GM21423 (cell line): ENCODE measurements at regions not wholly inside any gene's neighbourhood (a gene's known extent, or its start where the extent isn't known, plus 50 kb on each side); places are given as distances from the start of the nearest gene placed in this dataset.
"Not testable (repeated sequence)": the region's sequence is repeated elsewhere in the genome, so short reads cannot be mapped to it uniquely, and the experiment has no call there.

Experiments used
- ATAC-seq: cut with Tn5 transposase; IDR thresholded peaks from one replicate; pipeline ENCODE4 v1.9.1; 2021; ENCODE audit warnings: mild to moderate bottlenecking, moderate library complexity; ENCODE audit not compliant: unreplicated experiment

DNA sequence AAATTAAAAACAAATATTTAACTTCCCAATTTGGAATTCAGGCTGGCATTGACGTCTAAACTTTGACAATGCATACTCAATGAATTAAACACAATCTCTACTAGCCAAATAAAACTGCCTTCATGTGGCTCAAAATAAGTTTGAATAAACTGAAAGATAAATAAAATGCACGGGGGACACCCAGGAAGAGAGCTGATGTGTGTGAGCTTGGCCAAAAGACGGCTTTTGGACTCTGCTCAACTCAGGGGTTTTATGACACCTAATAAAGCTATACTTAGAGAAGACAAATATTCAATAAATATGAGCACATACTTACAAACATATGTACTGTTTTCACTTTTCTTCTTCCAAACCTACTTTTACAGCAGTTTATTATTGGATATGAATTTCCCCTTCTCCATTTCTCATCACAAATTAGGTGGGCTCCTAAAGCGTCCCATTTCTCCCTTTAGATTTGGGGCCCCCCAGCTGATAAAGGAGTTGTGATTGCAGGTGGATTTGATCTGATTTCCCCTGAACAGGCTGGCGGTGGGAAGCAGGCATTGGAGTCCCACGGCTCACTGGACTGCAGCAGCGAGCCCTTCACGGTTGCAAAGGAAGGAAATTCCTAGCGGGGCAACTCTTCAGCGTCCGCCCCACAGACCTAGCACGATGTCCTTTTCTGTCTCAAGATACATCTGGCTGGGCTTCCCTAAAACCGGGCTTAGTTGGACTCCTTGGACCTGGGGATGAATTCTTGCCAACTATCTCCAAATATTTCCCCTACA, 79.6 kb downstream of the INSIG1 start:
- no peak for ATAC-seq

DNA sequence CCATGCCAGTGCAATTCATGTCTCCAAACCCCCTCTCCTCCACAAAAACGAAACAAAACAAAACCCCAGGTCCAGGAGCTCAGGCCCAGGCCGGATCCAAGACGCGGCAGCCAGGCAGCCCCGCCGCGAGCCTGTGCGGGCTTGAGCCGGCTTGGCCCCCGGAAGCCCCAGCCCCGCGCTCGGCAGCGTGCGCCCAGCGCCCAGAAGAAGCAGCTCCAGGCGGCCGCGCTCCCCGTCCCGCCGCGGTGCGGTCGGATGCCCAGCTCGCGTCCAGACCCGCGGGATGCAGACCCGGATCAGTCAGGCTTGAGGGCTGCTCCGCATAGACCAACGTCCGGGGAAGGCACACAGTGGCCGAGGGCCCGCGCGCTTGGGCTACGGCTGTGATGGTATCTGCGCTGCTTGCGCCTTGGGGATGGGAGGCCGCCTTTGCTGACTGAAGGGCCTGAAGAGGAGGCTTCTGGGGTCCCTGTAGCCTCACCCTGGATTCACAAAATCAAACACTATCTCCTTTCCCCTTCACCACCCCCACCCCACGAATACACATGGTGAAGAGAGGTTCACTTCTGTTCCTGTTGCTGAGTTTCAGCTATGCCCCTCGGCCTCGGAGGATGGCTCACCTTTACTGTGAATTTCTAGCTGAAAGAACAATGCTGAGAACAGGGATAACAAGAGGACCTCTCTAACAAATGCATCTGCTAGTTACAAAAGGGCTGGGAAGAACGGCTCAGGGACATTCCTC, 79.9 kb upstream of the EN2 start:
- no peak for ATAC-seq

GRCh38 chr7:155378580-155378934, 79.4 kb upstream of the EN2 start:
- no peak for ATAC-seq

- no peak for ATAC-seq
Observed at GRCh38 chr7:155378959-155379871, 78.7 kb upstream of the EN2 start.

- ATAC-seq: peak; percentile 72
Observed at GRCh38 chr7:155380221-155380861, 77.6 kb upstream of the EN2 start.

DNA sequence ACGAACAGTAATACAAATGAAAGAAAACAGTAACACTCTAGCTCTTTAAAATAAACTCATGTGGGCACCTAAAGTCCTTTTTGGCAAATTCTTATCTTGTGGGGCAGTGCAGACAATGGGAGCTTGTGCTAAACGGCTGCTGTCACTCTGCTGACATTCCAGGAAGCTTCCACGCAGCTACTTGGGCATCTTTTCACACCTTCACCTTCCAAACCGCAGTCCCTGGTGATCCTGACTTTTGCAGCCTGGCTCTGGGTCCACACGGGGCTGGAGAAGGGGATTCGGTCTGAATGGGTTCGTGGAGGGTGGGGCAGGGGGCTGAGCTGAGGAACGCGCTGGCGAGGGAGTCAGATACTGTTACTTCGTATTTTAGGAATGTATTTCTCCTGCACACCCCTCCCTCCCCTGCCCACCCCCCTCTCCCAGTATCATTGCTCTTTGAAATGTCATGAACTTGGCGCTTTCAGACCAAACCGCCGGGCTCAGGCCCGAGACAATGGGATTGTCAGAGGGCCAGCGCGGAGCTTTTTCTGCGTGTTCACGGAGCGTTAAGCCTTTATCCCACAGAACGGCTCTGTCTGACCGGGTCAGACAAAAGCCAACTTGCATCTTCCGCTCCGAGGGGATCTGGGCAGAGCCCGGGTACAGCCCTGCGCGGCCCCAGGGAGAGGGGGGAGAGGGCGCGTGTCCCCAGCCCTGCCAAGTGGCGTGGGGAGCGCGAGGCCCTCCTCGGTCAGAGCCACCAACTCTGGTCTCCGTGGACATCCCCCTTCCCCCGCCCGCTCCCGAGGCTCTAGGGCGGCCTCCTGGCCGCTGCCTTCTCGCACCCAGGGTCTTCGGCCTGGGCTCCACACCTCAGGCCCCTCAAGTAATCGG, 76.7 kb upstream of the EN2 start:
- no peak for ATAC-seq

GRCh38 chr7:155381852-155382801, 75.8 kb upstream of the EN2 start:
- ATAC-seq: no peak

DNA sequence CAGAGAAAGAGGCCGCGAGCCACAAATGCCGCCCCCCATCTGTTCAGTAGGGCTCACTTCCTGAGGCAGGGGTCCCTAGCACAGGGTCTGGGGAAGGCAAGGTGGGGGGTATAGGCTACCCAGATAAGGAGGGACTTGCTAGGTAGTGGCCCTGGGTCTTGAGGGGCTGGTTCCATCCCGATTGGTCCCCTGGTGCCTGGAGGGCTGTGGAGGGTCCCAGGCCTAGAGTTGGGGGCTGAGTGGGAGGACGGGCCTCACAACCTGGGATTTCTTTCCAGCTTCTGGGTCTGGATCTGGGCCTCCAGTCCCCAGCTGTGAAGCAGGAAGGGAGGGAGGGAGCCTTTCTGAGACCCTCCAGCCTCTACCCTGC, 75.1 kb upstream of the EN2 start:
- no peak for ATAC-seq

DNA sequence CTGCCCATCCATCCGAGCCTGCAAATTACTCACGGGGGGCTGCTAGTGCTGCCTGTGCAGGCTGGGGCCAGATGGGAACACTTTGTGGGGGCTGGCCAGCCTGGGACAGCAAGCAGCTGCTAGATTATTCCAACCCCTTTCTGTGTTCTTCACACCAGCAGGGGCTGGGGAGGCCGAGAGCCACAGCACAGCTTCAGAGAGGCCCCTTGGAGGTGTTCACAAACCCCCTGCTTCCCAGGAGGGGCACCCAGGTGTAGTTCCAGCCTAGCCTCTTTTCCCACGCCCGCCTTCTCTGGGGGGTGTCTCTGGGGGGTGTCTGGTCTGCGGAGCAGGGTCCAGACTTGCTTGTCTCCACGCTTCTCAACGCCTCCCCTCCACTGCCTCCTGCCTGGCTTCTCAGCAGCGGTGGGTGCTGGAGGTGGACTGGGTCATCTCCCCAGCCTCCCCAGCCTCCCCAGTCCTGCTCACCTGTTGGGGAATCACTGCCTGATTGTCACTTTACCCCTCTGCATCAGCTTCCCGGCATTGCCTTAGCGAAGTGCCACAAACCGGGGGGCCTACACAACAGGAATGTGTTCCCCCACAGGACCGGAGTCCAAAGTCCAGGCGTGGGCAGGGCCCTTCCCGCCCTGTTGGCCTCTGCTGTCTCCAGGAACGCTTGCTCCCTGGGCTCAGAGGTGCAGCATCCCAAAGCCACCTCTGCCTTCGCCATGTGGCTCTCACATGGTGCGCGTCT, 74.0 kb upstream of the EN2 start:
- ATAC-seq: no peak

DNA sequence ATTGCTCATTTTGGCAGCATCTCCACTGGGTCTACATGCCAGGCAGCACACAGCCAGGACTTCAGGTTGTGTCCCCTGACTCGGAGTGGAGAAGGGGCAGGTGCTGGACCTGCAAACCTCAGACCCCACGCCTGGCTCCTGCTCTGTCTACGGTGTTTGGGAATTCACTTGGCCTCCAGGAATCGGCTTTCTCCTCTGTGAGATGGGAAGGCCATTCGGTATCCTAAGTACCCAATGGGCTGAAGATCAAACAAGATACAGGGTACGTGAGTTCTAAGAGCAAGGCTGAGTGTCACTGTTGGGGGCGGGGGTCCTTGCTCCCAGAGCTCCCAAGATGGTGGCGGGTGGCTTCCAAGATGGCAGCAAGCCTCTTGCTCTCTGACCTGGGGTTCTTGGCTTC, 73.2 kb upstream of the EN2 start:
- no peak for ATAC-seq

DNA sequence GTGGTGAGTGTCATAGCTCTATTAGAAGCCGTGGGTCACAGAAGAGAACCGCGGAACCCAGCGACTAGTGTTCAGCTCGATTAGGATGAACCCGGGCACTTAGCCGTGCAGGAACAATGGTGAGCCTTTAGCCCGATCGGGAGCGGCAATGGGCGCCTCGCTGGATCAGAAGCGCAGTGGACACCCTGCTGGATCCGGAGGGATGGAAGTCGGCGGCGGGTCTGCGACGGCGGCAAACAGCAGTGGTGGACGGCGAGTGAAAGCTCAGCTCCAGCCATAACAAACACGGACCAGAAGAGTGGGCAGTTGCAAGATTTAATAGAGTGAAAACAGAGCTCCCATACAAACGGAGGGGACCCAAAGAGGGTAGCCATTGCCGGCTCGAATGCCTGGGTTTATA, 72.7 kb upstream of the EN2 start:
- ATAC-seq: not testable (repeated sequence)

DNA sequence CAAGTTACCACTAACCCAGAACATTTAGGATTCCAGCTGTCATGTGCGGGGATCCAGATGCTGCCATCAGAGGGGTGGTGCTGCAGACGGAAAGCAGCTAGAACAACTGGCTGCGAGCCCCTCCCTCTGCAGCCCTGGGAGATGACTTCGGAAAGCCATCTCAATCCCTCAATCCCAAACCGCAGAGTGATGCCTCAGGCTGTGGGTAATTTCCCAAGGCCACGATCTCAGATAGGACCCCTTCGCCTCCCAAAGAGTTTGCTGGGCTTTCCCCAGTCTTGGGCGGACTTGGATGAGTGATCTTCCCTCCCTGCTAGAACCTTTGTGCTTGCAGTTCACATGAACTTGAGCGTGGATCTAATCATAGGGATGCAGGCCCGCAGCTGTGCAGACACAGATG, 71.3 kb upstream of the EN2 start:
- no peak for ATAC-seq

- ATAC-seq: no peak
Observed at GRCh38 chr7:155387066-155387620, 70.8 kb upstream of the EN2 start.

DNA sequence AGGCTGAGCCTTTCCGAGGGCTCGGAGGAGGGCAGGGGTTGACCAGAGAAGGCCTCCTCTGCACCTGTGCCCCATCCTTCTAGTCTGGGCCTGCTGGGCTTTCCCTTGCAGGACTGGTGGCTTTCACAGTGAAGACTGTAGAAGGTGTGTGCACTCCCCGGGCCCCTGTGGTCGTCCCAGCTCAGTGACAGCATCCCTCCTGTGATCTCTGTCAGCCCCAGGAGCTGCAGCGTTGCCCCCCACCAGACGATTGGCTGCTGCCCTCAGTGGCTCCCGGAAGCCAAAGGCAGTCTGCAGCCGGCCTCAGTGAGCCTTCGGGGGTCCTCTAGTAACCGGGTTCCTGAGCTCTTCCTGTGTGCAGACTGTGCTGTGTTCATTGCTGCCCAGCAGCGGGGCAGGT, 69.4 kb upstream of the EN2 start:
- no peak for ATAC-seq

GRCh38 chr7:155391414-155391813, 66.5 kb upstream of the EN2 start:
- ATAC-seq: no peak

DNA sequence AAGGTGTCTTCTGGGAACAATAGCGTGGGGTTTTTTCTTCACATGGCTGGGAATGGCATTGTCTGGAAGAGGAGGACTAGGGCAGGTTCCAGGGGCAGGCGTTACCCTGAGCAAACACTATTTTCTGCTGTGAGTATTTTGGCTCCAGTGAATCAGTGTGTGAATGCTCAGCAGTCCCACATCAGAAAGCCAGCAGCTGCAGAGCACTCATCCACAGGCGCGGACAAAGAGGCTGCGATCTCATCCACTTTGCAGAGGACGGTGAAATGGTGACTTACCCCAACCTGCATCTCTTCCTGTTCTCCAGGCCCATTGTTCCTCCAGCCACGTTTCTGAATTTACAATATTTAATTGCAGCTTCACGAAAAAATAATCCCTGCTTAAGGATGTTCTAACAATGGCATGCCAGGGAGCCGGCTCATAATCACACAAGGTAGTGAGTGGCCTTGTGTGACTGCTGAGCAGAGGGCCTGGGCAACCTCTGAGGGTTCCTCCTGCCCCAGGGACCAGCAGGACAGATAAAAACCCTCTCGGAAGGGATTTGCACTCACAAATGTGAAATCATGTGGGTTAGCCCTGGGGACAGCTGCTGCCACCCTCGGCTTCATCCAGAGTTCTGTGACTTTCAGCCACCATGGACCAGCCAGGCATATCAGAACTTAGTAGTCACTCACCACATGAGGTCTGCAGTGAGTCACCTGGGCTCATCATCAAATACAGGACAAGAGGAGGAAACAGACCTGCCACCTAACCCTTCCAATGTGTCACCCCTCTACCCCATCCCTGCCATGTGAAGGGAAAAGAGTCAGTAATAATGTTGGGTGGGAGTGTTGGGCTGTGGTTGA, 65.0 kb upstream of the EN2 start:
- ATAC-seq: no peak

DNA sequence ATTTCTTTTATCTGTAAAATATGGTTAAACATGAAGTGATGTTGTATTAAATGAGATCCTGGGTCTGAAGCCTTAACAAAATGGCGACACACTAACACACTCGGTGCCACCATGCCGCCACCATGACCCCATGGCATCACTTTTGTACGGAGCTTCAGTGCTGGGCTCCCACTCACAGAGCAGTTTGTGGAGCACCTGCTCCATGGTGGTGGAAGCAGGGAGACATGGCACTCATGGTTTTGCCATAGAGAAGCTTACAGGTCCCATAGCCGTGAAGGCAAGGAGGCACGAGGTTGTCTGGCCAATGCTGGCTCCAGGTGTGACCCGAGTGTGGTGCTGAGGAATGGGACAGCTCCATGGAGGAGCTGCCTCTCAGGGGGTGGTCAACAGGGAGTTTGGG, 63.5 kb upstream of the EN2 start:
- ATAC-seq: no peak
